Fibroblast of the aortic adventitia (primary cell): ENCODE measurements at regions not wholly inside any gene's neighbourhood (a gene's known extent, or its start where the extent isn't known, plus 50 kb on each side); places are given as distances from the start of the nearest gene placed in this dataset.
A peak's percentile ranks its signal among the peaks of the same experiment; 100 is the strongest.

ENCODE experiments used
- DNase-seq: peaks from one replicate; pipeline ENCODE4 v3.0.0-alpha.2; 2010; ENCODE audit warnings: low read depth
- H3K4me3 ChIP-seq: 2 replicates; pipeline ENCODE4 v1.5.1; 2011; ENCODE audit warnings: low read depth, mild to moderate bottlenecking, control low read depth, low read length, moderate library complexity
- TF ChIP-seq, protein P1 (sequence below): IDR thresholded peaks from 2 replicates; pipeline ENCODE4 v1.5.1; 2011; ENCODE audit warnings: mild to moderate bottlenecking, low read length, control low read depth, inconsistent platforms; ENCODE audit not compliant: insufficient read depth

DNA sequence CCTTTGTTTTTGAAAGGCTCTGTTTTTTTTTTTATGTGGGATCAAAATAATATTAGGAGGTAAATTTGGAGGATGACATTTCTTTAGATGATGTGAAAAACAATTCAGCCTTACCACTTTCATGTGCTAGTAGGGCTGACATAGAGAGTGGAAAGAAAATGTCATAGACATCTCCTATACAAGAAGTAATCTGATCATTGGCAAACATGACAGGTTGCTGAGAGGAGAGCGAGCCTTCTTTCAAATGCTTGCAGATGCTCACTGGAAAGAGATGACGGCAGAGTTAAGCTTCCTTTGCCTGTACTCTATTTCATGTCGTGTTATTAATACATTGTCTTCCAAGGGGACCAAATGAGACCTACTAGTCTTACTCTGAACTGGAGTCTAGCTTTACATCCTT, 160.1 kb upstream of the DAP start:
- TF ChIP-seq, protein P1, sequence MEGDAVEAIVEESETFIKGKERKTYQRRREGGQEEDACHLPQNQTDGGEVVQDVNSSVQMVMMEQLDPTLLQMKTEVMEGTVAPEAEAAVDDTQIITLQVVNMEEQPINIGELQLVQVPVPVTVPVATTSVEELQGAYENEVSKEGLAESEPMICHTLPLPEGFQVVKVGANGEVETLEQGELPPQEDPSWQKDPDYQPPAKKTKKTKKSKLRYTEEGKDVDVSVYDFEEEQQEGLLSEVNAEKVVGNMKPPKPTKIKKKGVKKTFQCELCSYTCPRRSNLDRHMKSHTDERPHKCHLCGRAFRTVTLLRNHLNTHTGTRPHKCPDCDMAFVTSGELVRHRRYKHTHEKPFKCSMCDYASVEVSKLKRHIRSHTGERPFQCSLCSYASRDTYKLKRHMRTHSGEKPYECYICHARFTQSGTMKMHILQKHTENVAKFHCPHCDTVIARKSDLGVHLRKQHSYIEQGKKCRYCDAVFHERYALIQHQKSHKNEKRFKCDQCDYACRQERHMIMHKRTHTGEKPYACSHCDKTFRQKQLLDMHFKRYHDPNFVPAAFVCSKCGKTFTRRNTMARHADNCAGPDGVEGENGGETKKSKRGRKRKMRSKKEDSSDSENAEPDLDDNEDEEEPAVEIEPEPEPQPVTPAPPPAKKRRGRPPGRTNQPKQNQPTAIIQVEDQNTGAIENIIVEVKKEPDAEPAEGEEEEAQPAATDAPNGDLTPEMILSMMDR, result no peak
- no peak for DNase-seq
- no peak overlapping the region for H3K4me3 ChIP-seq

DNA sequence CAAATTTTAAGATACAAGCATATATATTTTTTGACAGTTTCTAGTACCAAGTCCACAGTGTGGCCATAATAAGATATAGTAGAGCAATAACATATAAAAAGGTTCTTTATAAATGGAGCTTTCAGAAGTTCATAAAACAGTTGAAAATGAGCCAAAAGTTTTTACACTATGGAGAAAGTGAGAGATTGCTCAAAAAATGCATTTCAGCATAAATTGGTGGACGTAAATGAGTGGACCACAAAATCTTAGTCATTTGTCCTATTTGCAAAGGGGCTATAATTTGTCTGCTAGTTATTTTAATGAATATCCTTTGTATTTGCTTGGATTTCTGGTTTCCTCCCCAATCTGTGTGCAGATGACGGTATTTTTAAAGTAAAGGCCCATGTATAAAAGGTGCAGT, 159.4 kb upstream of the DAP start:
- DNase-seq, result no peak
- no peak overlapping the region for H3K4me3 ChIP-seq
- TF ChIP-seq, protein P1, result no peak

DNA sequence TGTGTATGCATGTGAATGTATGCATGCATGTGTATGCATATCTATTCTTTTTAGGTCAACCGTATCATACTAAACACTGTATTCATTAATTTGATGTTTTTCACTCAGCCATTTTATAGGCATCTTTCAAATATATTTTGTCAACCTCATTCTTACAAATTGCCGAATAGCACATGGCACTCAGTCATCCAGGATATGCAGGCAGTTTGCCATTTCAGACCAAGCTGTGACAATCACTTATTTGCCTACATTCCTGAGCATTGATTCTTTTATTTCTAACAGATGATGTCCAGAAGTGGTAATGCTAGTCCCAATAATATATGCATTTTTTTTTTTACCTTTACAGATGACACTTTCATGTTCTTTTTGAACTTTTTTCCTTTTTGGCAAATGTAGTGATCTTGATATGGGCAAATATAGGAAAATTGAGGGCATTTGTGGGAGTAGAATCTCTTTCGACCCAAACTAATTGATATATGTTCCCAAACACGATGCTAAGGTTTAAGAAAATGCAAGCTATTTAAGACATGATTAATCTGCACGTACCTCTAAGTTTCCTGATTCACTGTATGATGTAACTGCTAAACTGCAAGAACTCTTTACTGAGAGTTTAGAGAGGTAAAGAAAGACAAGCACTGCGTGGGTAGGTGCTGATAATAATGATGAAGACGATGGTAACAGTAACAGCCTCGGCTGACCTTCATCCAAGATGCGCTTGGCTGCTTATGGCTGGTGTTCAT, 153.9 kb upstream of the DAP start:
- DNase-seq, result no peak
- TF ChIP-seq, protein P1, result no peak
- H3K4me3 ChIP-seq, result no peak overlapping the region

DNA sequence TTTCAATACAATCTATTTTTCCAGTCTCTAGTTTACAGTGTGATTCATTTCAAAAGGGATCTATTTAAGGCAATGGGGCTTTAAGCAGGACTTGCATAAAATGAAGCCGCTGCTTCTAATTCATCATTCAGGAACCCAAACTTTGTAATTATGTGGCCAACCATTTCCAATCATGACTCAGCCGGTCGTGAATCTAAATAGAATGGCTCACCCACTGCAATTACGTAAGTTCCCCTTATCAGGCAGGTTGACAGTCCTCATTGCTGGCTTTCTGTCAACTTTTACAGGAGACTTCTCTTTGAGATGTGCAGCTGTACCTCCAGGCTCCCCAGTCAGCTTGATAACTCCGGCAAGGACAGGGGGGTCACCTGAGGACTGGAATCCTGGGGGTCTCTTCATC, 152.8 kb upstream of the DAP start:
- DNase-seq, result peak; percentile 67
- H3K4me3 ChIP-seq, result no peak overlapping the region
- TF ChIP-seq, protein P1, result no peak

DNA sequence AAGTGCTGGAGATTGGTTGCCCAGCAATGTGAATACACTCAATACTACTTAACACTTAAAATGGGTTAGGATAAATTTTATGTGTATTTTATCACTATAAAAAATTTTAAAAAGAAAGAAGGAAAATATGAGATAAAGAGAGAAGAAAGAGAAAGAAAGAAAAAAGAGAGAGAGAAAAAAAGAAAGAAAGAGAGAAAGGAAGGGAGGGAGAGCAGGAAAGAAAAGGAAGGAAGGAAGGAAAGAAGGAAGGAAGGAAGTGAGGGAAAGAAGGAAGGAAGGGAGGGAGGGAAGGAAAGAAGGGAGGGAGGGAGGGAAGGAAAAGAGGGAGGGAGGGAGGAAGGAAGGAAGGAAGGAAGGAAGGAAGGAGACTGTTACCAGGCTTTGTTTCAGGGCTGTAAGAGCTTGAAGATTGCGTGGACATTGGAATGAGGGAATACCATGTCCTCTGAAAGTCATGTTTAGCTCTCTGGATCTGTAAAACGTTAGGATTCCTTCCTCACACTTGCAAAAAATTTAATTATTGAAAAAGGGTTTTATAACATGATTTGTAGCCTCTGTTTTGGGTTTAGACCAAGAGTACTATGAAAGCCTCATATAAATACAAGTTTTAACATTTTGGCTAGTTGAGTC, 152.3 kb upstream of the DAP start:
- TF ChIP-seq, protein P1, result no peak
- DNase-seq, result no peak
- H3K4me3 ChIP-seq, result no peak overlapping the region

DNA sequence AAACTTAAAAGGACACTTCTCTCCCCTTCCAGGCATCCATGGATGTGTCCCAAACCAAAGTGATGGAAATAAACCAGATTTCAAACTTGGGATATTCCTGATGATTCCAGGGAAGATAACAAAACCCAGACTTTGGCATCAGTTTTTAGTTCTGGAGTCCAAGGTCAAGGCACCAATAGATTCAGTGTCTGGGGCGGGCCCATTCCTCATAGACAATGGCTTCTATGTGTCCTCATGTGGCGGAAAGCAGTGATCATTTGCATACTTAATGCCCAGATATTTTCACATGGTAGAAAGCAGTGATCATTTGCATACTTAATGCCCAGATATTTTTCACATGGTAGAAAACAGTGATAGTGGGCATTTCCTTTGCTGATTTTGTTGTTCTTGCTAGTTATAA, 151.4 kb upstream of the DAP start:
- DNase-seq, result no peak
- TF ChIP-seq, protein P1, result no peak

More for the DNA sequence above, 151.4 kb upstream of the DAP start:
- no peak overlapping the region for H3K4me3 ChIP-seq
